ENCODE measurements at regions not wholly inside any gene's neighbourhood (a gene's known extent, or its start where the extent isn't known, plus 50 kb on each side); places are given as distances from the start of the nearest gene placed in this dataset.

DNA sequence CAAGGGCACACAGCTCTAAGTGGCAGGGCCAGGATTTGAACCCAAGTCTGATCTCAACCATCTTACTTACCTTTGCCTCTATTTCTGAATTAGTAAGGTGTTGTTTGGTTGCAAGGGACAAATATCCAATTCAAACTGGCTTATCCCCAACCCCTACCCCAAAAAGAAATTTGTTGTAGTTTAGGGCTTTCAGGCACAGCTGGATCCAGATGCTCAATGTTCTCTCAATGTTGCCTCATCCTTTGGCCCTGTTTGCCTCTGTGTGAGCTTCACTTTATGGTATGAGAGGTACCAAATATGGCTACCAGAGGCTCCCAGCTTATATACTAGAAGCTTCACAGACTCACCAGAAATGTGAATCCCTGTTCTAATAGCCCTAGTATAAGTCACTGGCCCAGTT lies 499.9 kb downstream of the SHQ1 start:
- Histone ChIP-seq H3K9ac (ENCODE audit: low read depth, low read length) (no peak overlapping the region), H3K4me1 (ENCODE audit: insufficient read depth, low read length) (peaks cover 8% of the 10 kb centered on the region), H3K36me3 (ENCODE audit: insufficient read depth, low read length) (no peaks in the 10 kb centered on the region), H3K9me3 (ENCODE audit: control insufficient read depth, insufficient read depth, low read length) (no peaks in the 10 kb centered on the region)

DNA sequence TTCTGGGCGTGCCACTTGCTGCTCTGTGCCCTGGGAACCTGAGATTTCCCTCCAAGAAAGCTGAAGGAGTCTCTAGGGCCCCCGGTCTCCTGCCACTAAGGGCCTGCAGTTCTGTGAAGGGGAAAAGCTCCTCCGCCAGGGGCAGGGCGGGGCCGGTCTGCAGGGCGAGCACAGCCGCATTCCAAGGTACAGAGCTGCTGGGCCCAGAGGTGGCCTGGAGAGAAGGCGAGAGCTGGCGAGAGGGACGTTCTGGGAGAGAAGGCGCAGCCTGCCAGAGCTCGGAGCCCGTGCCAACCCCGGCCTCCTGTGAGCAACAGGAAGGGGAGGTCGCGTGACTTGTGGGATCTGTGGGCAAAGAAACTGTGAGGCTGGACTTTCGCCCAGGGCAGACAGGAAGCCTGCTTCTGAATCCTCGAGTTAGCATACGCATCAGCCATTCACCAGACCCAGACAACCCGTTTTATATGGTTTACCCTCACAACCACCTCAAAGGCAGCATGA lies 500.4 kb downstream of the SHQ1 start:
- H3K36me3 ChIP-seq (ENCODE audit: insufficient read depth, low read length): no peaks in the 10 kb centered on the region
- H3K4me1 ChIP-seq (ENCODE audit: insufficient read depth, low read length): peaks cover 8% of the 10 kb centered on the region
- no peak overlapping the region for H3K9ac ChIP-seq (ENCODE audit: low read depth, low read length)
- no peaks in the 10 kb centered on the region for H3K9me3 ChIP-seq (ENCODE audit: control insufficient read depth, insufficient read depth, low read length)

DNA sequence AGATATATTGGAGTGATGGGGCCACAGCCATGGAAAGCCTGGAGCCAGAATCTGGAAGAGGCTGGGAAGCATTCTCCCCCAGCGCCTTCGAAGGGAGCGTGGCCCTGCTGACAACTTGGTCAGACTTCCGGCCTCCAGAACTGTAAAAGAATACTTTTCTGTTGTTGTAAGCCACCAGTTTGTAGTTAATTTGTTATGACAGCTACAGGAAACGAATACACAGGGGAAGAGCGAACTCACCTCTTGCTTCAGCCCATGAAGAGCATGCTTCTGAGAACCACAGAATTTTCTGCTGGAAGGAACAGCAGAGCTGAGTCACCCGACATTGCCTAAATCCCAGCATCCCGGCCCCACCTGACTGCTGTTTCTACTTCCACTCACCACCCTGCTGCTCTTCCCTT lies 501.7 kb downstream of the SHQ1 start:
- no peak overlapping the region for H3K9ac ChIP-seq (ENCODE audit: low read depth, low read length)
- peaks cover 8% of the 10 kb centered on the region for H3K4me1 ChIP-seq (ENCODE audit: insufficient read depth, low read length)
- H3K36me3 ChIP-seq (ENCODE audit: insufficient read depth, low read length): no peaks in the 10 kb centered on the region
- no peaks in the 10 kb centered on the region for H3K9me3 ChIP-seq (ENCODE audit: control insufficient read depth, insufficient read depth, low read length)

DNA sequence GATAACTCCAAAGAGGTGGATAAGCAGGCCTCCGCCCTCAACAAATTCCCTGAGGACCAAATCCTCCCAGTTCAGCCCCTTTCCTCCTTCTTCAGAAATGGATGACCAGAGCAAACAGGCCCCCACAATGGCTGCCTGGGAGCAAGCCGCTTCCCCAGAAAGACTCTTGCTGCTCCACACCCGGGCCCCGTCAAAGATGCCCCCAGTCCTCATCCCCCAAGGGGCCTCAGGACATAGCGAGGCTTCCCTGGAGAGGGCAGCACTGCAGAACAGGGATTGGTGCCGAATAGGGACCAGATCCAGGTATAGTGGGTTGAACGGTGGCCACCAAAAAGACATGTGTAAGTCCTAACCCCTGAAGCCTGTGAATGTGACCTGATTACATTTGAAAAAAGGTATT lies 502.3 kb downstream of the SHQ1 start:
- H3K9ac ChIP-seq (ENCODE audit: low read depth, low read length): no peak overlapping the region
- H3K4me1 ChIP-seq (ENCODE audit: insufficient read depth, low read length): peaks cover 8% of the 10 kb centered on the region
- H3K9me3 ChIP-seq (ENCODE audit: control insufficient read depth, insufficient read depth, low read length): no peaks in the 10 kb centered on the region
- H3K36me3 ChIP-seq (ENCODE audit: insufficient read depth, low read length): no peaks in the 10 kb centered on the region

DNA sequence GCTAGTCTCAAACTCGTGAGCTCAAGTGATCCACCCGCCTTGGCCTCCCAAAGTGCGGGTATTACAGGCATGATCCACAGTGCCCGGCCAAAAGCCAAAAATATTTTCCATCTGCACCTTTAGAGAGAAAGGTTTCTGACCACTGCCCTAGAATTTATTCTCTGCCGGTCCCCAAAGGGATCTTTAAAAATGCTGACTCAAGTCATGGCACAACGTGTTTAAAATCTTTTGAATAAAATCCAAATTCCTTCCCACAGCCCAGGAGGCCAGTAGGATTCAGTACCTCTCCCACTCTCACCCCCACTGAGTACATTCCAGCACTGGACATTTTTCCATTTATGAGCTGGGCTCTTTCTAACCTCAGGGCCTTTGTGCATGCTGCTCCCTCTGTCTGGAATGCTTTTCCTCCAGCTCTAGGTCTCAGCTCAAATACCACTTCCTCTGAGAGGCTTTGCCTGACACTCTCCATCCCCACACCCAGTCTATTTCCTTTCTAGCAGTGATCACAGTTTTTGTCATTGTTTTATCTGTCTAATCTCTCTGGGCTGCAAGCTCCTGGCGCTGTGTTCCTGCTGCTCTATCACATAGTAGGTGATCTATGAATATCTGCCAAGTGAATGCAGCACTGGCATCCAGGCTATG lies 502.9 kb downstream of the SHQ1 start:
- Histone ChIP-seq H3K9ac (ENCODE audit: low read depth, low read length) (no peak overlapping the region), H3K36me3 (ENCODE audit: insufficient read depth, low read length) (no peaks in the 10 kb centered on the region), H3K4me1 (ENCODE audit: insufficient read depth, low read length) (peaks cover 8% of the 10 kb centered on the region), H3K9me3 (ENCODE audit: control insufficient read depth, insufficient read depth, low read length) (no peaks in the 10 kb centered on the region)

DNA sequence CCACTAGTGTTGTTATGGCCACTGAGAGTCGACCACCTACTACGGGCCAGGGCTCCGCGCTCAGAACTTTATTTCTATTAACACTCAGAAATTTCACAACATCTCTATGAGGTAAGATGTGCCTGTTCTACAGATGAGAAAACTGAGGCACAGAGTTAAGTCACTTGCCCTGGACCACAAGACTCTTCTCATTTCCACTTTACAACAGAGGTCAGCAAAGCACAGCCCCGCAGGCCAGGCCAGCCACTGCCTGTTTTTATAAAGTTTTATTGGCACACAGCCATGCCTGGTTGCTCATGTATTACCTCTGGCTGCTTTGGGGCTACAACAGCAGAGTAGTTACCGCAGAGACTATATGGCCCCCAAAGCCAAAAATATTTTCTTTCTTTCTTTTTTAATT lies 503.6 kb downstream of the SHQ1 start:
- H3K9me3 ChIP-seq (ENCODE audit: control insufficient read depth, insufficient read depth, low read length): no peaks in the 10 kb centered on the region
- peaks cover 8% of the 10 kb centered on the region for H3K4me1 ChIP-seq (ENCODE audit: insufficient read depth, low read length)
- no peaks in the 10 kb centered on the region for H3K36me3 ChIP-seq (ENCODE audit: insufficient read depth, low read length)
- H3K9ac ChIP-seq (ENCODE audit: low read depth, low read length): no peak overlapping the region

DNA sequence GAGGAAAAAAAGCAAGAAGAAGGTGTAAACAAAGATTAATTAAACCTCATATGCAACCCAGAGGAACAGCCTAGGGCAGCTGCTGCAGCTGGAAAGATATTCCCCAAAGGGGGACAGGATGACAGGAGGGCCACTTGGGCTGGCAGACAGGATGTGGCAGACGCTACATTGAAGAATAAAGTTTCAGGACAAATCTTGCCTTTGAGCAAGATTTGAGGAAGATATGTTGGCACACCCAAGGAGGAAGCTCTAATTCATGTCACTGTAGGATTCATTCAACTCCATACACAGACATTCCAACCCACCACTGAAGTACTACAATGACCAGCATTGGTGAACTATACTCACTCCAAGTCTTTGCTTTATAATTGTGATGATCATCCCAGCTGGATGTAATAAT lies 504.0 kb downstream of the SHQ1 start:
- Histone ChIP-seq H3K36me3 (ENCODE audit: insufficient read depth, low read length) (no peaks in the 10 kb centered on the region), H3K9ac (ENCODE audit: low read depth, low read length) (no peak overlapping the region), H3K9me3 (ENCODE audit: control insufficient read depth, insufficient read depth, low read length) (no peaks in the 10 kb centered on the region), H3K4me1 (ENCODE audit: insufficient read depth, low read length) (peaks cover 12% of the 10 kb centered on the region)

DNA sequence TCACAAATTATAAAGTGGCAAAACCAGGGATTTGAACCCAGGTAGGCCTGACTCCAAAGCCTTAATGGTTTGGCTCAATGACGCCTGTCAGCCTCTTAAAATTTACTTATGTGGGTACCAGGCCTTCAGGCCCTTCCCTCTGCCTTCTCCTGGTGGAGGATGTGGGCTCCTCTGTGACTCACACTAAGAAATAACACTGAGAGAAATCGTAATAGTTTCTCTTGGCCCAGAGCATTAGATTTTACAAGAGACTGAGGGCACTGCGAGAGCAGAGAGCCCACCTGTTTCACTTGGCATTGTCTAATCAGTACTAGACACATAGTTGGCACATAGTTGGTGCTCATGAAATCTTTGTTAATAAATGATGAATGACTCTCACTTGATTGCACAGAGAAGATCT lies 505.2 kb downstream of the SHQ1 start:
- Histone ChIP-seq H3K9me3 (ENCODE audit: control insufficient read depth, insufficient read depth, low read length) (no peaks in the 10 kb centered on the region), H3K9ac (ENCODE audit: low read depth, low read length) (no peak overlapping the region), H3K36me3 (ENCODE audit: insufficient read depth, low read length) (no peaks in the 10 kb centered on the region), H3K4me1 (ENCODE audit: insufficient read depth, low read length) (peaks cover 12% of the 10 kb centered on the region)

DNA sequence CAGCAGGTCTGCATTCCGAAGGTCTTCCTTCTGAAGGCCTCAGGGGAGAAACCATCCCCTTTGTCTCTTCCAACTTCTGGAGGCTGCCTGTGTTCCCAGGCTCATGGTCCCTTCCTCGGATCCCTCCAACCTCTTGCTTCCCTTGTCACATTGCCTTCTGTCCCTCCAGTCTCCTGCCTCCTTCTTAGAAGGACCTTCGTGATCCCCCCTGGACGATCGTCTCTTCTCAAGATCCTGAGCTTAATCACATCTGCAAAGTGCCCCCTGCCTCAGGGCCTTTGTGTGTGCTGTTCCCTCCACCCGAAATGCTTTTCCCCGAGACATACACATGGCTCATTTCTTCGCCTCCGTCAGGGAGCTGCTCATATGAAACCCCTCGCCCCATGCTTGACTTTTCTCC lies 505.8 kb downstream of the SHQ1 start:
- H3K9ac ChIP-seq (ENCODE audit: low read depth, low read length): no peak overlapping the region
- H3K36me3 ChIP-seq (ENCODE audit: insufficient read depth, low read length): no peaks in the 10 kb centered on the region
- H3K9me3 ChIP-seq (ENCODE audit: control insufficient read depth, insufficient read depth, low read length): no peaks in the 10 kb centered on the region
- peaks cover 10% of the 10 kb centered on the region for H3K4me1 ChIP-seq (ENCODE audit: insufficient read depth, low read length)

DNA sequence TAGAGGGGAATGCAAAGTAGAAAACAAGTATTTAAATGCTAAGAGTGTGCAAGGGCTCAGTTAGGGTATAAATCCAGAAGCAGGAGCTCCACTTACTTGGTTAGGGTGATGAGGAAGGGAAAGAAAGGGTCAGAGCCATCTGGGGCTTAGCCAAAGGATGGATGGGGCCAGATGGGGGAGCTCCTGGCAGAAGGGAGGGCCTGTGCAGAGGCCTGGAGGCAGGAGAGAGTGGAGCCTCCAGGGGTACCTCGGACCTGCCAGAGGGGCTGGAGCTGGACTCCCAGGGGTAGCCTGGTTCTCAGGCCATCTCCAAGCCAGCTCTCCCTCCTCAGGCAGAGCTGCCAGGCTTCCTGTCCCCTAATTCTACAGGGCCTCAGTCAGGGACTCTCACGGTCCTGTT lies 506.3 kb downstream of the SHQ1 start:
- Histone ChIP-seq H3K9me3 (ENCODE audit: control insufficient read depth, insufficient read depth, low read length) (no peaks in the 10 kb centered on the region), H3K9ac (ENCODE audit: low read depth, low read length) (no peak overlapping the region), H3K4me1 (ENCODE audit: insufficient read depth, low read length) (peaks cover 14% of the 10 kb centered on the region), H3K36me3 (ENCODE audit: insufficient read depth, low read length) (no peaks in the 10 kb centered on the region)

DNA sequence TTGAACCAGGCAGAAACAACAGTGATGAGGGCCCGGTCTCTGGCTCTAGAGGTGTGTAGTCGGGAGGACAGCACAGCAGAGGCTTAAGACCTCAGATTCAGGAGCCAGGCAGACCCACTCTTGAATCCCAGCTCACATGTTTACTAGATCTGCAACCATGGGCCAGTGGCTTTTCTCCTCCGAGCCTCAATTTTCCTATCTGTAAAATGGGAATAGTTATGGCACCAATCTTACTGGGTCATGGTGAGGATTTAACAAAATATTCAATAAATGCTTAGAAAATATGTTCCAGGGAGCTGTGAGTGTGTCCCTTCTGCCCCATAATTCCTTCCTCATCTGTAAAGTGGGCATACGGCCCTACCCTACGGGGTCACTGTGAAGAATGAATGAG lies 506.9 kb downstream of the SHQ1 start:
- Histone ChIP-seq H3K36me3 (ENCODE audit: insufficient read depth, low read length) (no peaks in the 10 kb centered on the region), H3K4me1 (ENCODE audit: insufficient read depth, low read length) (peaks cover 16% of the 10 kb centered on the region), H3K9me3 (ENCODE audit: control insufficient read depth, insufficient read depth, low read length) (no peaks in the 10 kb centered on the region), H3K9ac (ENCODE audit: low read depth, low read length) (no peak overlapping the region)

DNA sequence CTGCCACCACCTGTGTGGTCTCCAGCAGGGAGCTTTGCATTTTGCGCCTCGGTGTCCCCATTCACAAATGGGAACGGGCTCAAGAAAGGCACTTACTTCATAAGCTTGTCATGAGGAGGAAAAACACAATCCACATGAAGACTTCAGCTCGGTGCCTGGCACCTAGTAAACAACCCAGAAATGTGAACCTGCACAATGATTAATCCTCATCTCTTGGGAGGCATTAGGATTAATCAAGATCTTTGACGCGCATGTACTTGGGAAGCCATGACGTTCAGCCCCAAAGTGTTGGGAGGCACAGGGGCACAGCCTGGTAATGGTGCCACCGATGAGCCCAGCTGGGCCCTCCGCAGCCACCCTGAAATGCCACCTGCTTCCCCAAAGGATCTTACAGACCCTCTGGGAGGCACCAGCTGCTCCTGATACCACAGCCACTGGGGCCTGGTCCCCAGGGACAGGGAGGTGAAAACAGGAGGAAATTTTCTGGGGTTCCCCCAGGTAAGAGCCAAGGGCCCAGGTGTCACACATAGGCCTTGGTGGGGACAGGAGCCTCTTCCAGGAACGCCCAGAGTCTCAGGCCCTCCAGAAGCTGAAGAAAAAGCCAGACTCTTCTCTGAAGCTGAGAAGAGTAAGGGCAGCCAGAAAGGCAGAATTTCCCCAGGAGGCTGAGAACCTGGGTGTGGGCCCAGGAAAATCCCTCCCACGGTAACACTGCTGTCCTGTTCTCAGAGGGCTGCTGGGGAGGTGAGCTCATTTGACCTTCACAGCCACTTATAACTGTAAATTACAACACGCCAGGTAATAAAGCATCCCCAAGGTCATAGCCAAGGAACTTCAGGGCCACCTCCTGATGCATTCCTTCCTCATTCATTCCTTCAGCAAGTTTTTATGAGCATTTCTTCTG lies 507.5 kb downstream of the SHQ1 start:
- no peaks in the 10 kb centered on the region for H3K36me3 ChIP-seq (ENCODE audit: insufficient read depth, low read length)
- no peak overlapping the region for H3K9ac ChIP-seq (ENCODE audit: low read depth, low read length)
- peaks cover 16% of the 10 kb centered on the region for H3K4me1 ChIP-seq (ENCODE audit: insufficient read depth, low read length)
- no peaks in the 10 kb centered on the region for H3K9me3 ChIP-seq (ENCODE audit: control insufficient read depth, insufficient read depth, low read length)

DNA sequence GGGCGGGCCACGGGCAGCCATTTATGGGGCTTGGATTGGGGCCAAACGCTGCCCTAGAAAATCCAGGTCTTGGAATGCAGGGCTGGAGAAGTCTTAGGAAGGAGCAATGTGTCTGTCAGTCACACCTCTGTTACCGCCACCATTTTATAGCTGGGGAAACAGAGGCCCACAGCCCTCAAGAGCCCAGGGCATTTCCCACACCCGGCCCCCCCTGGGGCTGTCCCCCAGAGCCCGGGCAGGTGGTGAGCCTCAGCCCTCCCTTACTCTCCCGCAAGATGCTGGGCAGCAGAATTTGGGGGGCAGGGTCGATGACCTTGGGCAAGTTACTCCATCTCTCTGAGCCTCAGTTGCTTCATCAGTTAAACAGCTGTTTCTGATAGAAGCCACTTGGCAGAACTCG lies 508.2 kb downstream of the SHQ1 start:
- Histone ChIP-seq H3K36me3 (ENCODE audit: insufficient read depth, low read length) (no peaks in the 10 kb centered on the region), H3K4me1 (ENCODE audit: insufficient read depth, low read length) (peaks cover 18% of the 10 kb centered on the region), H3K9ac (ENCODE audit: low read depth, low read length) (no peak overlapping the region), H3K9me3 (ENCODE audit: control insufficient read depth, insufficient read depth, low read length) (no peaks in the 10 kb centered on the region)

DNA sequence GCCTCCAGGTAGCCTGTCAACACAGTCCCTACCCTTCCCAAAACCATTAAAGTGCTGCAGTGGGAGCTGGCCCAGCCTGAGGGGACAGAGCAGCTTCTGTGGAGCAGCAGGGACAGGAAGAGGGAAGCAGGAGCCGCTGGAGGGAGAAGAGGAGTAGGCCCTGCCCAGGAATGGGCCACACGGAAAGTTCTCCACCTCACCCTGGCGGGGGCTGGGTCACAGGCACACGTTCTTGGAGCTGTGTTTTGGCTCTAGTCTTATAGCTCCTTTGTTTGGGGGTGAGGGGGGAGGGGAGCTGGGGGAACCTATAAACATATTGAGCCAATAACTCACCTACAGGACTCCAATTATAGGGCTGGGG lies 508.6 kb downstream of the SHQ1 start:
- no peaks in the 10 kb centered on the region for H3K9me3 ChIP-seq (ENCODE audit: control insufficient read depth, insufficient read depth, low read length)
- H3K36me3 ChIP-seq (ENCODE audit: insufficient read depth, low read length): no peaks in the 10 kb centered on the region
- no peak overlapping the region for H3K9ac ChIP-seq (ENCODE audit: low read depth, low read length)
- peaks cover 18% of the 10 kb centered on the region for H3K4me1 ChIP-seq (ENCODE audit: insufficient read depth, low read length)
